Heart left ventricle (tissue), 16 donors: ENCODE measurements at regions not wholly inside any gene's neighbourhood (a gene's known extent, or its start where the extent isn't known, plus 50 kb on each side); places are given as distances from the start of the nearest gene placed in this dataset.

ENCODE experiments used
- ATAC-seq, 4 donors: fragments of 200-7000 bp; cut with Tn5 transposase; one replicate each; pipeline ENCODE4 v1.9.1; 2020 to 2022; ENCODE audit warnings: moderate library complexity in 4 of 4, mild to moderate bottlenecking in 3 of 4, moderate number of reproducible peaks in 1 of 4
- DNase-seq, 5 donors: peaks; one replicate each; pipeline ENCODE4 v3.0.0-alpha.2; 2020
- H3K27ac ChIP-seq, 12 donors: fragments of 200-600 bp; sonication (generic) in 4 of 12; one replicate each; pipeline versions ENCODE4 v1.5.0 to v1.8.0; 2016 to 2022; ENCODE audit warnings: mild to moderate bottlenecking in 2 of 12
- H3K27me3 ChIP-seq, 9 donors: fragments of 200-600 bp; sonication (generic) in 2 of 9; one replicate each; pipeline versions ENCODE4 v1.5.1 to v1.8.0; 2016 to 2022; ENCODE audit warnings: mild to moderate bottlenecking in 3 of 9
- H3K36me3 ChIP-seq, 9 donors: fragments of 200-600 bp; sonication (generic) in 2 of 9; one replicate each; pipeline versions ENCODE4 v1.5.0 to v1.8.0; 2018 to 2022; ENCODE audit warnings: mild to moderate bottlenecking in 2 of 9
- H3K4me1 ChIP-seq, 12 donors: fragments of 200-600 bp; sonication (generic) in 4 of 12; one replicate each; pipeline versions ENCODE4 v1.5.0 to v1.8.0; 2016 to 2022; ENCODE audit warnings: mild to moderate bottlenecking in 3 of 12
- H3K4me3 ChIP-seq, 12 donors: fragments of 200-600 bp; sonication (generic) in 4 of 12; one replicate each; pipeline versions ENCODE4 v1.5.0 to v1.8.0; 2017 to 2022; ENCODE audit warnings: mild to moderate bottlenecking in 9 of 12, moderate library complexity in 4 of 12
- H3K9me3 ChIP-seq, 12 donors: fragments of 200-600 bp; sonication (generic) in 4 of 12; one replicate each; pipeline versions ENCODE4 v1.5.0 to v1.8.0; 2016 to 2022; ENCODE audit warnings: mild to moderate bottlenecking in 1 of 12
- POLR2A ChIP-seq, 2 donors: fragments of 450-650 bp; IDR thresholded peaks; one replicate each; pipeline ENCODE4 v1.6.1; 2017; ENCODE audit warnings: antibody characterized with exemption in 2 of 2, mild to moderate bottlenecking in 2 of 2, moderate library complexity in 2 of 2
- WGBS, 4 donors: extraction: QIAGEN DNeasy Blood & Tissue Kit in 2 of 4; methylation state at CpG; one replicate each; pipeline versions ENCODE4 v1.1.5 to v1.1.7; 2013 to 2018; 5-methylcytosine and 5-hydroxymethylcytosine counted together
- intact Hi-C, 10 donors: fragments of 100-400 bp; cut with DNase I; formaldehyde crosslinking; loops; one replicate each; pipeline versions ENCODE4 v1.11.1 to v1.14.2; 2022
- TF ChIP-seq, protein P1 (sequence below), 12 donors: fragments of 200-600 bp; sonication (generic) in 4 of 12; IDR thresholded peaks; one replicate each; pipeline versions ENCODE4 v1.5.0 to v1.8.0; 2018 to 2022; ENCODE audit warnings: antibody characterized with exemption in 12 of 12, mild to moderate bottlenecking in 5 of 12
- donor health status: ischemic (EF 13 %, LVEDD 7.1; RV severe dilation, severe dysfunction).
- donor health status: healthy with polysubstance abuse.
- donor health status: DM: no; HTN: yes; CAD: no.
- donor health status: DM: no; HTN: no; CAD: no.
- donor health status: ischemic (EF 25% LVEDD 6.9; RV normal size, moderate dysfunction).
- donor health status: ischemic (EF 25% LVEDD 5.7; RV mildly dilated, moderate dysfunction).
- donor health status: healthy.
- donor health status: DM: yes; HTN: yes; CAD: no.
- donor health status: ischemic (EF 35%, LVEDD 5.7; RV mildly dilated, moderate dysfunction).
- donor health status: nonischemic (EF 11% LVEDD 7.7; RV severe dilation, severe dysfunction).
- donor health status: DM: yes; HTN: yes; CAD: no.
- donor health status: PGD.
- donor health status: ischemic (EF 29% LVEDD 5.4; RV normal size, mild dysfunction).
- donor health status: nonischemic (EF 23%, LVEDD 6.1; RV moderate dilation, normal function).

DNA sequence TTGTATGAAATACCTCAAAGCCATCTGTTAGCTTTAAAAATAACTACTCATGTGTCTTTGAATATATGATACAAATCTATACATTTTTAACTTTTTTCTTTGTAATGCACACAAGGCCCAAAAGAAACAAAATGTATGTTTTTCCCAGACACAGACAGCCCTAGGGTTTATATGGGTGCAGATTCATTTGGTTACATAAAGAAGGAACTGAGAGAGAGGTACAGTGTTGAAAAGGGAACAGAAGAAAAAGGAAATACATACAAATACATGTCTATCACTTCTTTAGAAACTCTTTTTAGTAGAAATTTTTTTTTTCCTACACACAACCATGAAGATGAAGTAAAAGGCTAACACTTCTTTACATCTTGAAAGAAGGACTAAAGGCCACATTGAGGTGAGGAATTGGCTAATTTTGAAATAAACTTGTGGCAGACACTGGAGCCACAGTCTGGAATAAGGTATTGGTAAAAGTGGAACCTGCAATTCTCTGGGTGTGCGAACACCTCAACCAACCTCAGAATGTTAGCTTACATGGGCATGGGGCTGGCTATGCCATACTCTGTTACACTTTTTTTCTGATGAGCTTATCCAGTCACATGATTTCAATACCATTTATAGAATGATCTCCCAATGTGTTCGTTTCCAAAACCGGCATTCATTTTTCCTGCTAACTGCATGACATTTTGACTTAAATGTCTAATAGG is 67.9 kb downstream of the FAM47C start:
- WGBS, 4 donors = 87 to 96% (median 91%) methylated on average over 3 of the region's 3 CpGs

DNA sequence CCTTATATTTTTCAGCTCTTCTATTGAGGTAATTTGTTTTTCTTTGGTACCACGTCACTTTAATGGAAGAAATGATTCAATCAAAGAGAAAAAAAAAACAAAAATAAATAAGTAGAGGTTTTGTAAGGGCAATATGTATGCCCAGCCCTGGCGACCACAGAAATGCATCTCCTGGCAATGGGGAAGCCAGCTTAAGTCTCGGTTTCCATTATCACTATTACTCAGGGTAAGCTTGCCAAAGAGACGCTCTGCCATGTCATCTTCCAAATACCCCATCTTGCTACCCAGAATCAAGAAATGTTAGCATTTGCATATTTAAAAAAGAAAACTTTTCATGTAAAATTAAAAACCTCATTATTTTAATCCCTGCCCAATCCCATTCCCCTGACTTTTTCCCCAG is 68.8 kb downstream of the FAM47C start:
- Histone ChIP-seq H3K9me3 (no peaks in the 10 kb centered on the region), H3K4me1 (no peaks in the 10 kb centered on the region), H3K27ac (no peak overlapping the region), H3K4me3 (no peak overlapping the region), H3K36me3 (no peaks in the 10 kb centered on the region), H3K27me3 (peaks cover 0 to 6% (median 0%) of the 10 kb centered on the region in 9 donors)
- TF ChIP-seq POLR2A (IDR thresholded peaks at IDR 0.05) = no peak
- TF ChIP-seq, protein P1, sequence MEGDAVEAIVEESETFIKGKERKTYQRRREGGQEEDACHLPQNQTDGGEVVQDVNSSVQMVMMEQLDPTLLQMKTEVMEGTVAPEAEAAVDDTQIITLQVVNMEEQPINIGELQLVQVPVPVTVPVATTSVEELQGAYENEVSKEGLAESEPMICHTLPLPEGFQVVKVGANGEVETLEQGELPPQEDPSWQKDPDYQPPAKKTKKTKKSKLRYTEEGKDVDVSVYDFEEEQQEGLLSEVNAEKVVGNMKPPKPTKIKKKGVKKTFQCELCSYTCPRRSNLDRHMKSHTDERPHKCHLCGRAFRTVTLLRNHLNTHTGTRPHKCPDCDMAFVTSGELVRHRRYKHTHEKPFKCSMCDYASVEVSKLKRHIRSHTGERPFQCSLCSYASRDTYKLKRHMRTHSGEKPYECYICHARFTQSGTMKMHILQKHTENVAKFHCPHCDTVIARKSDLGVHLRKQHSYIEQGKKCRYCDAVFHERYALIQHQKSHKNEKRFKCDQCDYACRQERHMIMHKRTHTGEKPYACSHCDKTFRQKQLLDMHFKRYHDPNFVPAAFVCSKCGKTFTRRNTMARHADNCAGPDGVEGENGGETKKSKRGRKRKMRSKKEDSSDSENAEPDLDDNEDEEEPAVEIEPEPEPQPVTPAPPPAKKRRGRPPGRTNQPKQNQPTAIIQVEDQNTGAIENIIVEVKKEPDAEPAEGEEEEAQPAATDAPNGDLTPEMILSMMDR (IDR thresholded peaks at IDR 0.05) = no peak
- 68 to 88% (median 79%) methylated on average over 4 of the region's 4 CpGs for WGBS, 4 donors
- DNase-seq (no peak), ATAC-seq (no peak)
- intact Hi-C loops = no loop called here

More for the DNA sequence above, 67.9 kb downstream of the FAM47C start:
- no peak for TF ChIP-seq POLR2A (IDR thresholded peaks at IDR 0.05)
- TF ChIP-seq, protein P1 (IDR thresholded peaks at IDR 0.05) = no peak
- Histone ChIP-seq H3K4me3 (no peak overlapping the region), H3K36me3 (no peaks in the 10 kb centered on the region), H3K9me3 (no peaks in the 10 kb centered on the region), H3K27ac (no peak overlapping the region), H3K27me3 (peaks cover 0 to 8% (median 0%) of the 10 kb centered on the region in 9 donors), H3K4me1 (no peaks in the 10 kb centered on the region)
- DNase-seq (no peak), ATAC-seq (no peak)
- intact Hi-C loops = no loop called here

DNA sequence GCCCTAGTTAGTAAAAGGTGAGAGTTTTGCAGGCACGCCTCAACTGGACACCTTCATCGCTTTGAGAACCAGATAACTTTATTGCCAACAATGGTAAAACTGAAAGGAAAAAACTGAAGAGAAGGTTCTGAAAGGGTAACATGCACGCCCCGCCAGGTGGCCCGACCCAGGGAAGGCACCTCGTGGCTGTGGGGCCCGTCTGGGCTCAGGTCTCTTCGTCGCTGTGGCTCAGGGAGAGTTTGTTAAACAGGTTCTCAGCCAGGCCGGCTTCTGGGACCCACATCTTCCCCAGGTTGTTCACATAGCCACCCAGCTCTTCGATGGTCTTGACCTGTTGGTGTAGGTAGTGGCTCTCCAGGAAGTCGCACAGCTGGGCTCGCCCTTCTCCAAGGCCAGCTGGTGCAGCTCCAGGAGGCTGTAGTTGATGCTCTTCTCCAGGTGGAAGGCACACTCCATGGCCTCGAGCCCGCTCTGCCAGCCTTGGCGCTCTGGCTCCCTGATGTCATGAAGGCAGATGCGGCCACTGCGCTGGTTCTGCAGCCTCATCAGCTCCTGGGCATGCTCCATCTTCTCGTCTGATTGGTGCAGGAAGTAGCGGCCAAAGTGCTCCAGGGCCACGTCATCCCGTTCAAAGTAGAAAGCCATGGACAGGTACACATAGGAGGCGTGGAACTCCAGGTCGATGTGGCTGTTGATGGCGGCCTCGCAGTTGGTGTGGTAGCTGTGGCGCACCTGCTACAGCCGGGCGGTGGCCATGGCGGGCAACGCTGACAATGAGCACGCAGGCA is 69.7 kb downstream of the FAM47C start:
- H3K4me3 ChIP-seq = no peak overlapping the region
- 84 to 96% (median 89%) methylated on average over 20 to 32 of the region's 32 CpGs for WGBS, 4 donors
- peaks cover 0 to 6% (median 0%) of the 10 kb centered on the region in 9 donors for H3K27me3 ChIP-seq
- H3K36me3 ChIP-seq = no peaks in the 10 kb centered on the region
- no peaks in the 10 kb centered on the region for H3K9me3 ChIP-seq
- ATAC-seq = no peak
- no peak for TF ChIP-seq POLR2A (IDR thresholded peaks at IDR 0.05)
- TF ChIP-seq, protein P1 (IDR thresholded peaks at IDR 0.05) = no peak
- intact Hi-C loops = no loop called here
- no peak overlapping the region for H3K27ac ChIP-seq
- no peaks in the 10 kb centered on the region for H3K4me1 ChIP-seq
- DNase-seq = no peak

DNA sequence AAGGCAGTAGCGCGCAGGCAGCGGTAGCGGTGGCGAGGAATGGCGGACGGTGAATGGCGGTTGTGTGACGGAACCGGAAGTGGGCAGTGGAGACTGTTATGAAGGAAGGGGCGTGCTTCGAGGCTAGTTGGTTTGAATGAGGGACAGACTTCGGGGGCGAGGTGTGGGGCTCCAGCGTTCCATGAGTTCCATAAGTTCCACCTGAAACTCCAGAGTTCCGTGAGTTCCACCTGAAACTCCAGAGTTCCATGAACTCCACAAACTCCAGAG is 70.2 kb downstream of the FAM47C start:
- H3K9me3 ChIP-seq = no peaks in the 10 kb centered on the region
- peaks cover 0 to 6% (median 0%) of the 10 kb centered on the region in 9 donors for H3K27me3 ChIP-seq
- H3K4me3 ChIP-seq = no peak overlapping the region
- 87 to 97% (median 93%) methylated on average over 16 of the region's 16 CpGs for WGBS, 4 donors
- ATAC-seq (no peak), DNase-seq (no peak)
- H3K4me1 ChIP-seq = no peaks in the 10 kb centered on the region
- no peaks in the 10 kb centered on the region for H3K36me3 ChIP-seq
- intact Hi-C loops = no loop called here
- no peak overlapping the region for H3K27ac ChIP-seq
- TF ChIP-seq, protein P1 (IDR thresholded peaks at IDR 0.05) = no peak
- TF ChIP-seq POLR2A (IDR thresholded peaks at IDR 0.05) = no peak
